ENCODE measurements at regions not wholly inside any gene's neighbourhood (a gene's known extent, or its start where the extent isn't known, plus 50 kb on each side); places are given as distances from the start of the nearest gene placed in this dataset.

DNA sequence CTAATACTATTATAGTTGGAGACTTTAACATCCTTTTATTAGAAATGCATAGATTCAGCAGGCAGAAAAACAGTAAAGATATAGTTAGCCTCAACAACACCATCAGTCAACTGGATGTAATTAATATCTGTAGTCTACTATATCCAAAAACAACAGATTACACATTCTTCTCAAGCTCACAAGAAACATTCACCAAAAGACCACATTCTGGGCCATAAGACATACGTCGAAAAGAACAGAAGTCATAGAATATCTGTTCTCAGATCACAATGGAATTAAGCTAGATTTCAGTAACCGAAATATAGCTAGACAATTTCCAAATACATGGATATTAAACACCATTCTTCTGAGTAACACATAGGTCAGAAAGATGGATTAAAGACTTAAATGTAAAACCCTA, 336.6 kb upstream of the RPS23 start:
- no peak for TF ChIP-seq POLR2AphosphoS5 (IDR thresholded peaks at IDR 0.05)
- TF ChIP-seq, protein P1, sequence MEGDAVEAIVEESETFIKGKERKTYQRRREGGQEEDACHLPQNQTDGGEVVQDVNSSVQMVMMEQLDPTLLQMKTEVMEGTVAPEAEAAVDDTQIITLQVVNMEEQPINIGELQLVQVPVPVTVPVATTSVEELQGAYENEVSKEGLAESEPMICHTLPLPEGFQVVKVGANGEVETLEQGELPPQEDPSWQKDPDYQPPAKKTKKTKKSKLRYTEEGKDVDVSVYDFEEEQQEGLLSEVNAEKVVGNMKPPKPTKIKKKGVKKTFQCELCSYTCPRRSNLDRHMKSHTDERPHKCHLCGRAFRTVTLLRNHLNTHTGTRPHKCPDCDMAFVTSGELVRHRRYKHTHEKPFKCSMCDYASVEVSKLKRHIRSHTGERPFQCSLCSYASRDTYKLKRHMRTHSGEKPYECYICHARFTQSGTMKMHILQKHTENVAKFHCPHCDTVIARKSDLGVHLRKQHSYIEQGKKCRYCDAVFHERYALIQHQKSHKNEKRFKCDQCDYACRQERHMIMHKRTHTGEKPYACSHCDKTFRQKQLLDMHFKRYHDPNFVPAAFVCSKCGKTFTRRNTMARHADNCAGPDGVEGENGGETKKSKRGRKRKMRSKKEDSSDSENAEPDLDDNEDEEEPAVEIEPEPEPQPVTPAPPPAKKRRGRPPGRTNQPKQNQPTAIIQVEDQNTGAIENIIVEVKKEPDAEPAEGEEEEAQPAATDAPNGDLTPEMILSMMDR (IDR thresholded peaks at IDR 0.05): no peak

All from upper lobe of left lung (tissue), 4 donors.